ENCODE measurements at regions not wholly inside any gene's neighbourhood (a gene's known extent, or its start where the extent isn't known, plus 50 kb on each side); places are given as distances from the start of the nearest gene placed in this dataset.

GRCh38 chr3:193933451-193933850 lies 202.5 kb upstream of the HES1 start:
- FAIRE-seq, result no peak

GRCh38 chr3:193935916-193936315 lies 200.0 kb upstream of the HES1 start:
- no peak for DNase-seq (ENCODE audit: insufficient read length)
- TF ChIP-seq POLR2AphosphoS5 (IDR thresholded peaks at IDR 0.05; ENCODE audit: low read depth, low read length) (no peak), POLR2A (IDR thresholded peaks at IDR 0.05; ENCODE audit: low read depth, low read length) (no peak), TAF1 (IDR thresholded peaks at IDR 0.05; ENCODE audit: borderline replicate concordance, low read depth, low read length) (no peak)
- no peak for FAIRE-seq

More at GRCh38 chr3:193933451-193933850, 202.5 kb upstream of the HES1 start:
- TF ChIP-seq POLR2AphosphoS5 (IDR thresholded peaks at IDR 0.05; ENCODE audit: low read depth, low read length) (no peak), TAF1 (IDR thresholded peaks at IDR 0.05; ENCODE audit: borderline replicate concordance, low read depth, low read length) (no peak), POLR2A (IDR thresholded peaks at IDR 0.05; ENCODE audit: low read depth, low read length) (no peak)
- no peak for DNase-seq (ENCODE audit: insufficient read length)

GRCh38 chr3:193938613-193939012 lies 197.3 kb upstream of the HES1 start:
- TF ChIP-seq POLR2A (IDR thresholded peaks at IDR 0.05; ENCODE audit: low read depth, low read length) (no peak), TAF1 (IDR thresholded peaks at IDR 0.05; ENCODE audit: borderline replicate concordance, low read depth, low read length) (no peak), POLR2AphosphoS5 (IDR thresholded peaks at IDR 0.05; ENCODE audit: low read depth, low read length) (no peak)
- DNase-seq (ENCODE audit: insufficient read length), result no peak
- FAIRE-seq, result no peak

GRCh38 chr3:193939527-193939926 lies 196.4 kb upstream of the HES1 start:
- no peak for DNase-seq (ENCODE audit: insufficient read length)
- FAIRE-seq, result no peak
- TF ChIP-seq TAF1 (IDR thresholded peaks at IDR 0.05; ENCODE audit: borderline replicate concordance, low read depth, low read length) (no peak), POLR2A (IDR thresholded peaks at IDR 0.05; ENCODE audit: low read depth, low read length) (no peak), POLR2AphosphoS5 (IDR thresholded peaks at IDR 0.05; ENCODE audit: low read depth, low read length) (no peak)

GRCh38 chr3:193940526-193940925 lies 195.4 kb upstream of the HES1 start:
- no peak for DNase-seq (ENCODE audit: insufficient read length)
- TF ChIP-seq POLR2A (IDR thresholded peaks at IDR 0.05; ENCODE audit: low read depth, low read length) (no peak), TAF1 (IDR thresholded peaks at IDR 0.05; ENCODE audit: borderline replicate concordance, low read depth, low read length) (no peak), POLR2AphosphoS5 (IDR thresholded peaks at IDR 0.05; ENCODE audit: low read depth, low read length) (no peak)
- no peak for FAIRE-seq

GRCh38 chr3:193941486-193941885 lies 194.5 kb upstream of the HES1 start:
- no peak for DNase-seq (ENCODE audit: insufficient read length)
- peak; percentile 27 for FAIRE-seq
- TF ChIP-seq POLR2AphosphoS5 (IDR thresholded peaks at IDR 0.05; ENCODE audit: low read depth, low read length) (no peak), TAF1 (IDR thresholded peaks at IDR 0.05; ENCODE audit: borderline replicate concordance, low read depth, low read length) (no peak), POLR2A (IDR thresholded peaks at IDR 0.05; ENCODE audit: low read depth, low read length) (no peak)

- TF ChIP-seq POLR2A (IDR thresholded peaks at IDR 0.05; ENCODE audit: low read depth, low read length), result no peak
- TF ChIP-seq POLR2AphosphoS5 (IDR thresholded peaks at IDR 0.05; ENCODE audit: low read depth, low read length), result no peak
- no peak for TF ChIP-seq TAF1 (IDR thresholded peaks at IDR 0.05; ENCODE audit: borderline replicate concordance, low read depth, low read length)
- FAIRE-seq, result no peak
- no peak for DNase-seq (ENCODE audit: insufficient read length)
Measured at GRCh38 chr3:193942516-193943055, 193.4 kb upstream of the HES1 start.

GRCh38 chr3:193943200-193943599 lies 192.7 kb upstream of the HES1 start:
- TF ChIP-seq POLR2A (IDR thresholded peaks at IDR 0.05; ENCODE audit: low read depth, low read length) (no peak), TAF1 (IDR thresholded peaks at IDR 0.05; ENCODE audit: borderline replicate concordance, low read depth, low read length) (no peak), POLR2AphosphoS5 (IDR thresholded peaks at IDR 0.05; ENCODE audit: low read depth, low read length) (no peak)
- DNase-seq (ENCODE audit: insufficient read length), result no peak
- no peak for FAIRE-seq

- DNase-seq (ENCODE audit: insufficient read length) (no peak), FAIRE-seq (no peak)
- TF ChIP-seq POLR2AphosphoS5 (IDR thresholded peaks at IDR 0.05; ENCODE audit: low read depth, low read length), result no peak
Measured at GRCh38 chr3:193943851-193944517, 192.0 kb upstream of the HES1 start.

- FAIRE-seq, result no peak
- no peak for TF ChIP-seq POLR2AphosphoS5 (IDR thresholded peaks at IDR 0.05; ENCODE audit: low read depth, low read length)
- TF ChIP-seq TAF1 (IDR thresholded peaks at IDR 0.05; ENCODE audit: borderline replicate concordance, low read depth, low read length), result no peak
- no peak for TF ChIP-seq POLR2A (IDR thresholded peaks at IDR 0.05; ENCODE audit: low read depth, low read length)
- no peak for DNase-seq (ENCODE audit: insufficient read length)
Measured at GRCh38 chr3:193944518-193944884, 191.4 kb upstream of the HES1 start.

- FAIRE-seq, result no peak
- no peak for DNase-seq (ENCODE audit: insufficient read length)
- TF ChIP-seq TAF1 (IDR thresholded peaks at IDR 0.05; ENCODE audit: borderline replicate concordance, low read depth, low read length), result no peak
- no peak for TF ChIP-seq POLR2A (IDR thresholded peaks at IDR 0.05; ENCODE audit: low read depth, low read length)
- TF ChIP-seq POLR2AphosphoS5 (IDR thresholded peaks at IDR 0.05; ENCODE audit: low read depth, low read length), result no peak
Measured at GRCh38 chr3:193945143-193945542, 190.8 kb upstream of the HES1 start.

GRCh38 chr3:193946945-193947344 lies 189.0 kb upstream of the HES1 start:
- DNase-seq (ENCODE audit: insufficient read length), result no peak
- TF ChIP-seq TAF1 (IDR thresholded peaks at IDR 0.05; ENCODE audit: borderline replicate concordance, low read depth, low read length), result no peak
- no peak for TF ChIP-seq POLR2AphosphoS5 (IDR thresholded peaks at IDR 0.05; ENCODE audit: low read depth, low read length)
- no peak for TF ChIP-seq POLR2A (IDR thresholded peaks at IDR 0.05; ENCODE audit: low read depth, low read length)
- FAIRE-seq, result no peak

Measured in GM12892 (cell line).